H1 (cell line): ENCODE measurements at regions not wholly inside any gene's neighbourhood (a gene's known extent, or its start where the extent isn't known, plus 50 kb on each side); places are given as distances from the start of the nearest gene placed in this dataset.

ENCODE experiments used
- ASH2L ChIP-seq: fragments of 200-600, 300-600 bp; sonication (generic); IDR thresholded peaks from one replicate; pipeline ENCODE4 v1.7.1; 2017; ENCODE audit warnings: low read length
- ATF2 ChIP-seq: IDR thresholded peaks from 2 replicates; pipeline ENCODE4 v1.6.1; 2012; ENCODE audit warnings: low read length, inconsistent platforms
- RAD21 ChIP-seq, 2 experiments: IDR thresholded peaks in 1 of 2; conservative IDR thresholded peaks in 1 of 2; 2 replicates each; pipeline ENCODE4 v1.6.1; 2011; ENCODE audit warnings: low read depth in 2 of 2, low read length in 2 of 2, improper control_type of control experiment in 1 of 2, inconsistent platforms in 1 of 2, mild to moderate bottlenecking in 1 of 2, moderate library complexity in 1 of 2

GRCh38 chr2:108073415-108074072 is 87.2 kb downstream of the SLC5A7 start (continued):
- no peak for TF ChIP-seq ATF2
- no peak for TF ChIP-seq ASH2L
- TF ChIP-seq RAD21 (IDR thresholded peaks at IDR 0.05 in 1 of 2, conservative IDR thresholded peaks at IDR 0.05 in 1 of 2; ENCODE audit: low read depth in 2 of 2, low read length in 2 of 2) = no peak
- TF ChIP-seq, all 59 proteins: peak for 0
